ENCODE measurements at regions not wholly inside any gene's neighbourhood (a gene's known extent, or its start where the extent isn't known, plus 50 kb on each side); places are given as distances from the start of the nearest gene placed in this dataset.

GRCh38 chr9:82535432-82535998 is 527.4 kb downstream of the RASEF start:
- TF ChIP-seq EZH2phosphoT487 (IDR thresholded peaks at IDR 0.05; ENCODE audit: borderline replicate concordance) (no peak), CTCF (conservative IDR thresholded peaks at IDR 0.05; ENCODE audit: low read length) (no peak)

All from Loucy (cell line).